ENCODE measurements at regions not wholly inside any gene's neighbourhood (a gene's known extent, or its start where the extent isn't known, plus 50 kb on each side); places are given as distances from the start of the nearest gene placed in this dataset.
"Not testable (repeated sequence)": the region's sequence is repeated elsewhere in the genome, so short reads cannot be mapped to it uniquely, and the experiment has no call there.

DNA sequence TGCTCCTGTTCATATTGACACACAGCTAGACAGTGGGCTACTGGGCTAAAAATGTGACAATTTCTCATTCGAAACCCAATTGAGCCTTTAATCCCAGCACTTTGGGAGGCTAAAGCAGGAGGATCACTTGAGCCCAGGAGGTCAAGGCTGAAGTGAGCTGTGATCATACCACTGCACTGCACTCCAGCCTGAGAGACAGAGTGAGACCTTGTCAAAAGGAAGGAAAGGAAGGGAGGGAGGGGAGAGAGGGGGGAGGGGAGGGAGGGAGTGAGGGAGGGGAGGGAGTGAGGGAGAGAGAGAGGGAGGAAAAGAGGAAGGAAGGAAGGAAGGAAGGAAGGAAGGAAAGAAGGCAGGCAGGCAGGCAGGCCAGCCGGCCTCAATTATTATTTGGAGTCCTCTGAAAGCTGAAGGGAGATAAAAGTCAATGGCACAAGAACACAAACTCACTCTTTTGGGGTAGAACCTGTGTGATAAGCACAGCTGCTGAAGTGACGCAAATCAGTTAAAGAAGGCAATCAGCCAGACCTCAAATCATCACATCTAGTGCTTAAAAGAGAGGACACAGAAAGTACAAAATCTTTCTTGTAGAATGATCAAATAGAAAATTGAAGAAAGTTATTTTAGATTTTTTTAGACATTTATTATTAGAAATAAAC, 98.1 kb downstream of the CCDC71L start:
- TF ChIP-seq POLR2A (IDR thresholded peaks at IDR 0.05; ENCODE audit: low read length) (no peak), GATA1 (IDR thresholded peaks at IDR 0.05; ENCODE audit: low read depth, low read length) (no peak)
- DNase-seq, result peak; percentile 61 to 72

DNA sequence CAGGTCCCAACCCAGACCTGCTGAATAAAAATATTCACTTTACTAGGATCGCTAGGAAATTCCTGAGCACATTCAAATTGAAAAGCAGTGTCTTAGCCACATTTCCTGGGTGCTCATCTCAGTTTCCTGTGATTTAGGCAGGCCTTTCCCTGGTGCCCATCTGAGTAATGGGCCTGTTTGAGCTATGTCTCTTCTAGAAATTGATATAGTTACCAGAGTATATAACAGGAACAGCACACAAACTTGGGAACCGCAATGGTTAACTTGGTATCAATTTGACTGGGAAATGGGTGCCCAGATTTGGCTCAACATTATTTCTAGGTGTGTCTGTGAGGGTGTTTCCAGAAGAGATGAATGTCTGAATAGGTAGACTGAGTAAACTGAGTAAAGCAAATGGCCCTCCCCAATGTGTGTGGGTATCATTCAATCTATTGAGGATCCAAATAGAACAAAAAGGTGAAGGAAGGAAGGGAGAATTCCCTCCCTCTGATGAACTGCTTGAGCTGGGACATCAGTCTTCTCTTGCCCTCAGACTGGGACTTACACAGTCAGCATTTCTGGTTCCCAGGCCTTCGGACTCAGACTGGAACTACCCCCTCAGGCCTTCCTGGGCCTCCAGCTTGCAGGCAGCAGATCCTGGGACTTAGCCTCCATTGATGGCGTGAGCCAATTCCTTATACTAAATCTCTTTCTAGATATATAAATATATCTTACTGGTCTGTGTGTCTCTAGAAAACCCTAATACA, 99.1 kb downstream of the CCDC71L start:
- no peak for DNase-seq
- TF ChIP-seq POLR2A (IDR thresholded peaks at IDR 0.05; ENCODE audit: low read length) (no peak), GATA1 (IDR thresholded peaks at IDR 0.05; ENCODE audit: low read depth, low read length) (no peak)

DNA sequence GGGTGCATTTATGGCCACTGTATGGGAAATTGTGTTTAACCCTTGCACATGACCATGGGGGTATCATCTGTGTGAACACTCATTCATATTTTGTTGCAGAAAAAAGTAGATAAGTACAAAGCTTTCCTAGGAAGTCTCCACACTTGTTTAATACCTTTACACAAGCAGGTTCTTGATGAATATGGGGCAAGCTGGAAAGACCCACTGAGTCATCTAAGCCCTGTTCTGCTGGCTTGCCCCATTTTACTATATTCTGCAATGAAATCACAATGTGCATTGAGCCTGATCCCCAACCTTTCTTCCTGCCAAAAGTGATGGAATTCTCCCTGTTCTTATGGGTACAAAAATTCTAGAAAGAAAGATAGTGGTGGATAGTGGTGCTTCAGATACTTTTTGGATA, 99.8 kb downstream of the CCDC71L start:
- no peak for TF ChIP-seq POLR2A (IDR thresholded peaks at IDR 0.05; ENCODE audit: low read length)
- TF ChIP-seq GATA1 (IDR thresholded peaks at IDR 0.05; ENCODE audit: low read depth, low read length), result no peak
- DNase-seq, result no peak

DNA sequence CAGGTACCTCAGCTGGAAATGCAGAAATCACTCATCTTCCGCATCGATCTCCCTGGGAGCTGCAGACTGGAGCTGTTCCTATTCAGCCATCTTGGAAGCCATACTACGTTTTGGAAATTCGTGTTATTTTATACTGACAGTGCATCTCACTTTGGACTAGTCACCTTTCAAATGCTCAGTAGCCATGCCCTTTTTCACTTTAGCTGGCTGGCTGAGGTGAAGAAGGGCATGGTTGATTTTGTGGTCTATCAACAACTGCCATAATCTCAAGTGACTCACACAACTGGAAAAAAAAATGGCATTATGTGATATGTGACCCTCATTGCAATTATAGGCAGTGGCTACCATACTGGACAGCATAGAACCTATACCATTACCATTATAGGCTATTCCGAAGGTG, 100.5 kb downstream of the CCDC71L start:
- no peak for DNase-seq

DNA sequence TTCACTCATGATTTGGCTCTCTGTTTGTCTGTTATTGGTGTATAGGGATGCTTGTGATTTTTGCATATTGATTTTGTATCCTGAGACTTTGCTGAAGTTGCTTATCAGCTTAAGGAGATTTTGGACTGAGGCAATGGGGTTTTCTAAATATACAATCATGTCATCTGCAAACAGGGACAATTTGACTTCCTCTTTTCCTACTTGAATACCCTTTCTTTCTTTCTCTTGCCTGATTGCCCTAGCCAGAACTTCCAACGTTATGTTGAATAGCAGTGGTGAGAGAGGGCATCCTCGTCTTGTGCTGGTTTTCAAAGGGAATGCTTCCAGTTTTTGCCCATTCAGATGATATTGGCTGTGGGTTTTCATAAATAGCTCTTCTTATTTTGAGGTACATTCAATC, 104.7 kb downstream of the CCDC71L start:
- DNase-seq, result not testable (repeated sequence)

More for the DNA sequence above, 100.5 kb downstream of the CCDC71L start:
- TF ChIP-seq POLR2A (IDR thresholded peaks at IDR 0.05; ENCODE audit: low read length) (no peak), GATA1 (IDR thresholded peaks at IDR 0.05; ENCODE audit: low read depth, low read length) (no peak)

DNA sequence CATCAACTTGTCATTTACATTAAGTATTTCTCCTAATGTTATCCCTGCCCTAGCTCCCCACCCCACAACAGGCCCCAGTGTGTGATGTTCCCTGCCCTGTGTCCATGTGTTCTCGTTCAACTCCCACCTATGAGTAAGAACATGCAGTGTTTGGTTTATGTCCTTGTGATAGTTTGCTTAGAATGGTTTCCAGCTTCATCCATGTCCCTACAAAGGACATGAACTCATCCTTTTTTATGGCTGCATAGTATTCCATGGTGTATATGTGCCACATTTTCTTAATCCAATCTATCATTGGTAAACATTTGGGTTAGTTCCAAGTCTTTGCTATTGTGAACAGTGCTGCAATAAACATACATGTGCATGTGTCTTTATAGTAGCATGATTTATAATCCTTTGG, 106.3 kb downstream of the CCDC71L start:
- not testable (repeated sequence) for DNase-seq

DNA sequence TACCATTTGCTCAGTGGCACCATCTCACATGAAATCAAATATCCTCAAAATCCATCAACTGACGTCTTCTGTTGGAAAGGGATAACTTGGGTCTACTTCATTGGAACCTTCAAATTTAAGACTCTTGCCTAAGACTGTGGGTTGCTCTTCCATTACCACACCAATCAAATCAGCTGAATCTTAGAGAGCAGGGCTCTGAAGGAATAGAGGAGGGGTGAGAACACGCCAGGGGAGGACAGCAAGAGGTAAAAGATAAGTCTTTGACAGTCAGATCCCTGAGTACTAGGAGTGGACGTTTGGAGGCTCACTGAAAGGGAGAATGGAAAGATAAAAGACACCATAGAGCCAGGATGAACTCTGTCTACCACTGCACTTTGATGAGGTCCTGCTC, 107.5 kb downstream of the CCDC71L start:
- no peak for DNase-seq
- no peak for TF ChIP-seq POLR2A (IDR thresholded peaks at IDR 0.05; ENCODE audit: low read length)

DNA sequence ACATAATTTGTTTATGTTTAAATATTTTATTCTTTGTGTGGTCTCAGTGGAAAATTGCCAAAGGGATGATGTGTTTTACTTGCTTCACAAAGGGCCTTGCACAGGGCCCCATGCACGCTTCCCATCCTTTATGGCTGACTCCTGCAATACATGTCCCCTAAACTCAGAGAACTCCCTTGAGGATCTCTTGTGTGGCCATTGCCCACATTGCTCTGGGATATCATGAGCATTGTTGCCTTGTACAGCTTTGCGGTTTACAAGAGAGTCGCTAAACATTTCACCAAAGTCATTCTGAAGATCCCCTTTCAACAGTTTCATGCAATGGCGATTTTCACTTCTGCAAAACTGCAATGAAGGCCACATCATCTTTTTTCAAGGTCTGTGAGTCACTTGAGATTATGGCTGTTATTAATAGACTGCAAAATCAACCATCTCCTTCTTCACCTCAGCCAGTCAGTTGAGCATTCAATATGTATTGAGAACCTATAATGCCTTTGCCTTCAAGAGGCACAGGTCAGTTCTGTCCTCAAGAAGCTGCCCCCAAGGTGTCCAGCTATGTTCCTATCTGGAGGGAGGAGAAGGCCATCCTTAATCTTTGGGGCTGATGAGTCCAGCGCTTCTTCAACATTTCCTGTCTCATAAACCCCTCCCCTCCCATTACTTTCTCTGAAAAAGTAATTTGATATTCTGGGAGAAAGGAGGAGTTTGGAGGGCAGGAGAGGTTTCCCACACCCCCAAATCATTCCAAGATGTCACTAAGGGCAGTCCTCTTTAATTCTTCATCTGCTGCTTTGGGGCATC, 108.1 kb downstream of the CCDC71L start:
- TF ChIP-seq GATA1 (IDR thresholded peaks at IDR 0.05; ENCODE audit: low read depth, low read length) (no peak), POLR2A (IDR thresholded peaks at IDR 0.05; ENCODE audit: low read length) (no peak)
- DNase-seq, result no peak

DNA sequence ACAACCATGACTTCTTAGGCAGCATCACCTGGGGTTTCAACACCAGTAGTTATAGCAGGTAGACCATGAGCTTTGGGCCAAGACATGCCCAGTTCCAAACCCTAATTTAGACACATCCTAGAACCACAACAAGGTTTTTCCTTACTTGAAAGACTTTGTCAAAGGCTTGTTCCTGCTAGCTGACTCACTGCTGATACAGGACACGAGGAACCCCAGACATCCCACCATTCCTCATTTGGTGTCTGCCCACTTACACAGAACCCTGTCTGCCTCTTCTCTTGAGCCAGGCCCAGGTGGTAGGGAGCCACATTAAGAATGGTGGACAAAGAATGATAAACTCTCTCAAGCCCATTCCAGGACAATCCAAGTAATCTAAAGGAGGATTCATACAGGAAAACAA, 109.0 kb downstream of the CCDC71L start:
- DNase-seq, result no peak
- TF ChIP-seq POLR2A (IDR thresholded peaks at IDR 0.05; ENCODE audit: low read length) (no peak), GATA1 (IDR thresholded peaks at IDR 0.05; ENCODE audit: low read depth, low read length) (no peak)

DNA sequence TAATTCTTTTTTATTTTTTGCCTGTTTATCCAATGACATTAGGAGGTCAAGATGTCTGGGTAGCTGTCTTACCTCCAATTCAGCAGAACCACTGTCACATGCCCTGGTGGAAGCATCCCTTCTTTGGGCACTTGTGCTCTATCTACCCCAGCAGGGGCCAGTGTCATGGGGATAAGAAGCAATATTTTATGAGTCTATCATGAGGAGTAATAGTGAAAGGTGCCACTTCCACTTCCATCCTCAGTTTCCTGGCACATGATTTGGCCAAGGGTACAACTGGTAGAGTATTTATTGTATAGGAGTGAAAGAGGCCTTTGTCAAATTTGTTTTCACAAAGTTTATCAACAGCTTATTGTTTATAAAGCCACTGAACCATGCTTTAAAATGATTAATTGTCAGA, 112.5 kb downstream of the CCDC71L start:
- DNase-seq, result no peak
- TF ChIP-seq GATA1 (IDR thresholded peaks at IDR 0.05; ENCODE audit: low read depth, low read length) (no peak), POLR2A (IDR thresholded peaks at IDR 0.05; ENCODE audit: low read length) (no peak)

DNA sequence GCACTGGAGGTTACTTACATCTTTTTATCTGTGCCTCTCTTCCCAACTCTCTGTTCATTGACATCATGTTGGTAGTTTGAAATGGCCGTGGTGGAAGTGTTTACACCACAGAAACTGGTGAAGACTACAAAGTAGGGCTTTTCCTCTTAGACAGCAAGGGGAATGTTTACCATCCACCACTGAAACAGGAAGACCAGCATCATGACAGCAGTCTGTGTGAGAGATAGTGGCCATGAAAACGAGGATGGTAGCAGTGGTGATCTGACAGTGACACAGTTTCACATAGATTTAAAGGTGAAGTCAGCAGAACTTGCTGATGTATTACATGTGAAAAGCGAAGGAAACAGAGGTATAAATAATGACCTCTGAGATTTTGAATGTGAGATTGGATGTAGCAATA, 115.7 kb downstream of the CCDC71L start:
- peak in 1 of 2 experiments; percentile 32 for DNase-seq

DNA sequence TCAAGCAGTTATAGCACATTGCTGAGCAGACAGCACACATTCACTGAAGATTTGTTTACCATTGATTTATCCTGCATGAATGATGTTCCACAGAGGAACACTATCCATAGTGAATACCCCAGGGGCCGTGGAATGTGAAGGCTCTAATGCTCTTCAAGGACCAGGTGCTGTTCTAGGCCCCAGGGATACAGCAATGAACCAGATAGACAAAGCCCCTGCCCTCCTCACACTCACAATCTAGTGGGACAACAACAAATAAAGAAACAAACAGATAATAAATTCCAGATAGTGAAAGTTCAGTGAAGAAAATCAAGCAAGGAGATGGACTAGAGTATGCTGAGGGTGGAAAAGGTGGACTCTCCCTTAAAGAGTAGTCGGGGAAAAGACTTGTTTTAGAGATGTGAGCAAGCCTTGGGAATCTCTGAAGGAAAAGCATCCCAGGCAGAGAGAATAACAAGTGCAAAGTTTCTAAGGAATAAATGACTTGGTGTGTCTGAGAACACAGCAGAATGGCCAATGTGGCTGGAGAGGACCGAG, 117.7 kb downstream of the CCDC71L start:
- no peak for DNase-seq
- TF ChIP-seq POLR2A (IDR thresholded peaks at IDR 0.05; ENCODE audit: low read length) (no peak), GATA1 (IDR thresholded peaks at IDR 0.05; ENCODE audit: low read depth, low read length) (no peak)

More for the DNA sequence above, 115.7 kb downstream of the CCDC71L start:
- TF ChIP-seq POLR2A (IDR thresholded peaks at IDR 0.05; ENCODE audit: low read length) (no peak), GATA1 (IDR thresholded peaks at IDR 0.05; ENCODE audit: low read depth, low read length) (no peak)

DNA sequence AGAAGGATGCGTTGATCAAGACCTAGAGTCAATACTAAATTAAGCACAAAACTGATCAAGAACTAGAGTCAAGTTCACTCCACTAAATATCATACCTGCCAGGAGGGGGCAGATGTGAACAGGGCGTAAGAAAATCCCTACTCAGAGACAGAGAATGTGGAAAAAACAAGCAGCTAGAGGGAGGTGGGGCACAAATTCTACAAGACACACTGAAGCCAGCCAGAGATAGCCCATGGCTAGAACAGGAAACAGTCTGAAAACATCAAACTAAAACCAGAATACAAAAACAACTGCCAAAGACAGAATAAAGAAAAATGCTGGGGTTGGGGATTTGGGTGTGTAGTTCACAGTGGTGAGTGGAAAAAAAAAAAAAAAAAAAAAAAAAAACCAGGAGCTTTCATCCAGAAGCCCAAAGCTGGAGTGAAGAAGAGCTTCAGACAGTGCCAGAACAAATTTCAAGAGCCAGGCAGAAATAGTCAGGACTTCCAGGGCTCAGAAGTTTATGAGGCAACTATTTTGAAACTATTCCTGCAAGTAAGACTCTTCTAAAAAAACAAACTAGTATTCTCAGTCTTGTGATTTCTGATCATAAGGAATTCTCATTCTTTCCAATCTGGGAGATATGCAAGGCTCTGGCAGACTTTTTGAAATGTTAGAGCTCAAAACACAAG, 118.3 kb downstream of the CCDC71L start:
- peak; percentile 89 to 93 for DNase-seq
- TF ChIP-seq GATA1 (IDR thresholded peaks at IDR 0.05; ENCODE audit: low read depth, low read length) (no peak), POLR2A (IDR thresholded peaks at IDR 0.05; ENCODE audit: low read length) (no peak)

DNA sequence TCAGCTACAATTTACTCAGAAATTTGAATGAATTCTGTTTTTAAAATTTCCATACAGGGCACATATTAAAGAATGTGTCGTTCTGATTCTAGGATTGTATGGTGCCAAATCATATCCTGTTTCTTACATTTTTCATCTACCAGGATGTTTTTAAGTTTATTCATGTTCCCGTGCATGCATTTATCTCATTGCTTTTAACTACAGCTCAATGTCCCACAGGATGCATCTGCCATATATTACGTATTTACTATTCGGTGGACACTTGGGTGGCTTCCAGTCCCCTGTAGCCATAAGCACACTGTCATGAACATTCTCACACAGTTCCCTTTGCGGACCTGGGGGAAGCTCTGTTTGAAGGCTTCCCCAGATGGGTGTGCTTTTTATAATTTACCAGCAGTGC, 122.3 kb downstream of the CCDC71L start:
- DNase-seq, result no peak
- TF ChIP-seq GATA1 (IDR thresholded peaks at IDR 0.05; ENCODE audit: low read depth, low read length), result no peak
- no peak for TF ChIP-seq POLR2A (IDR thresholded peaks at IDR 0.05; ENCODE audit: low read length)

All from erythroblast (primary cell).